ENCODE measurements at regions not wholly inside any gene's neighbourhood (a gene's known extent, or its start where the extent isn't known, plus 50 kb on each side); places are given as distances from the start of the nearest gene placed in this dataset.

- TF ChIP-seq POLR2A (IDR thresholded peaks at IDR 0.05) (no peak), CTCF (IDR thresholded peaks at IDR 0.05 in 4 of 5, conservative IDR thresholded peaks at IDR 0.05 in 1 of 5) (no peak)
Measured at GRCh38 chr4:11250510-11250909, 178.2 kb downstream of the HS3ST1 start.

All from gastrocnemius medialis (tissue), 4 donors.